ENCODE measurements at regions not wholly inside any gene's neighbourhood (a gene's known extent, or its start where the extent isn't known, plus 50 kb on each side); places are given as distances from the start of the nearest gene placed in this dataset.

DNA sequence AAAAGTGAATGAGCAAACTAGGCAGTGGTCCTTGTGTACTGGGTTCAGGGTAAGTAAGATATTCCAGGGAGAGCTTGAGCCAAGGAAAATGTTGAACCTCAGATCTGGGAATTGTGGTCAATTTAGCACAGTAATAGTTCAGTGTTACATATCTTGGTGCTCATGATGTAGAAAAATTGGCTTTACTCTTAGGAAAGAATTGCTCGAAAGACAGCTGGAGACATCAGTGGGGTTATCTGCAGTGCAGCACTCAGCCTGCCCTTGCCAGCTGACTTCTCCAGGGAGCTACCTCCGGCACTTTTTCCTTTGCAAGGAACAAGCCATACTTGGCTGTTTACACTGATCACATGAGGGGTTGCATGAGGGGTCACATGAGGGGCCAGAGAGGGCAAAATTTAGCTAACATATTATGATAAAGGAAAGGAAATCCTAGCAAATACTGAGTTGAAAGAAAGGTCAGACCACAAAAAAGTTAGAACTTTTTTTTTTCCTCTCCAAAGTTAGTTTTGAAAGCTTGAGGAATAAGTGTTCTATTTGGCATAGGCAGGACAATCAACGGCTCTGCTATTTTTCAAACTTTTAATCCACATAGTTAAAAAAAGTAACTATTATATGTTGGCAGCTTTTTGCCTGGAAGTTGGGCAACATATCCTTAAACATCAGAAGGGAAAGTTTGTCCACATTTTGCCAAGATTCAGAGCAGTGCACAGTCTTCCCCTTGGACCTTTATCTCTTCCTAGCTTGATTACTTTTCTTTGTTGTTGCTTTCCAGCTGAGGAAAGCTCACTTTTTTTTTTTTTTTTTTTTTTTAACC, 92.4 kb downstream of the COL6A6 start:
- TF ChIP-seq HDAC3 (IDR thresholded peaks at IDR 0.05; ENCODE audit: borderline replicate concordance, partially characterized antibody): no peak
- TF ChIP-seq, protein P1, sequence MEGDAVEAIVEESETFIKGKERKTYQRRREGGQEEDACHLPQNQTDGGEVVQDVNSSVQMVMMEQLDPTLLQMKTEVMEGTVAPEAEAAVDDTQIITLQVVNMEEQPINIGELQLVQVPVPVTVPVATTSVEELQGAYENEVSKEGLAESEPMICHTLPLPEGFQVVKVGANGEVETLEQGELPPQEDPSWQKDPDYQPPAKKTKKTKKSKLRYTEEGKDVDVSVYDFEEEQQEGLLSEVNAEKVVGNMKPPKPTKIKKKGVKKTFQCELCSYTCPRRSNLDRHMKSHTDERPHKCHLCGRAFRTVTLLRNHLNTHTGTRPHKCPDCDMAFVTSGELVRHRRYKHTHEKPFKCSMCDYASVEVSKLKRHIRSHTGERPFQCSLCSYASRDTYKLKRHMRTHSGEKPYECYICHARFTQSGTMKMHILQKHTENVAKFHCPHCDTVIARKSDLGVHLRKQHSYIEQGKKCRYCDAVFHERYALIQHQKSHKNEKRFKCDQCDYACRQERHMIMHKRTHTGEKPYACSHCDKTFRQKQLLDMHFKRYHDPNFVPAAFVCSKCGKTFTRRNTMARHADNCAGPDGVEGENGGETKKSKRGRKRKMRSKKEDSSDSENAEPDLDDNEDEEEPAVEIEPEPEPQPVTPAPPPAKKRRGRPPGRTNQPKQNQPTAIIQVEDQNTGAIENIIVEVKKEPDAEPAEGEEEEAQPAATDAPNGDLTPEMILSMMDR (IDR thresholded peaks at IDR 0.05 in 2 of 3, conservative IDR thresholded peaks at IDR 0.05 in 1 of 3; ENCODE audit: insufficient read depth in 2 of 3, low read depth in 1 of 3, low read length in 3 of 3): no peak
- TF ChIP-seq, protein P2, sequence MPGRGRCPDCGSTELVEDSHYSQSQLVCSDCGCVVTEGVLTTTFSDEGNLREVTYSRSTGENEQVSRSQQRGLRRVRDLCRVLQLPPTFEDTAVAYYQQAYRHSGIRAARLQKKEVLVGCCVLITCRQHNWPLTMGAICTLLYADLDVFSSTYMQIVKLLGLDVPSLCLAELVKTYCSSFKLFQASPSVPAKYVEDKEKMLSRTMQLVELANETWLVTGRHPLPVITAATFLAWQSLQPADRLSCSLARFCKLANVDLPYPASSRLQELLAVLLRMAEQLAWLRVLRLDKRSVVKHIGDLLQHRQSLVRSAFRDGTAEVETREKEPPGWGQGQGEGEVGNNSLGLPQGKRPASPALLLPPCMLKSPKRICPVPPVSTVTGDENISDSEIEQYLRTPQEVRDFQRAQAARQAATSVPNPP (IDR thresholded peaks at IDR 0.05; ENCODE audit: borderline replicate concordance, insufficient read depth, insufficient read length): no peak
- no peak for TF ChIP-seq POLR2A (conservative IDR thresholded peaks at IDR 0.05)
- no peak for TF ChIP-seq MAFK (IDR thresholded peaks at IDR 0.05; ENCODE audit: low read length)
- no peak for TF ChIP-seq TAF1 (IDR thresholded peaks at IDR 0.05; ENCODE audit: control insufficient read depth, extremely low read depth, insufficient read depth, low read length, severe bottlenecking)
